ENCODE measurements at regions not wholly inside any gene's neighbourhood (a gene's known extent, or its start where the extent isn't known, plus 50 kb on each side); places are given as distances from the start of the nearest gene placed in this dataset.

GRCh38 chr1:170231662-170232061 lies 85.9 kb downstream of the NTMT2 start:
- no peak for TF ChIP-seq POLR2A (IDR thresholded peaks at IDR 0.05)
- TF ChIP-seq, protein P1, sequence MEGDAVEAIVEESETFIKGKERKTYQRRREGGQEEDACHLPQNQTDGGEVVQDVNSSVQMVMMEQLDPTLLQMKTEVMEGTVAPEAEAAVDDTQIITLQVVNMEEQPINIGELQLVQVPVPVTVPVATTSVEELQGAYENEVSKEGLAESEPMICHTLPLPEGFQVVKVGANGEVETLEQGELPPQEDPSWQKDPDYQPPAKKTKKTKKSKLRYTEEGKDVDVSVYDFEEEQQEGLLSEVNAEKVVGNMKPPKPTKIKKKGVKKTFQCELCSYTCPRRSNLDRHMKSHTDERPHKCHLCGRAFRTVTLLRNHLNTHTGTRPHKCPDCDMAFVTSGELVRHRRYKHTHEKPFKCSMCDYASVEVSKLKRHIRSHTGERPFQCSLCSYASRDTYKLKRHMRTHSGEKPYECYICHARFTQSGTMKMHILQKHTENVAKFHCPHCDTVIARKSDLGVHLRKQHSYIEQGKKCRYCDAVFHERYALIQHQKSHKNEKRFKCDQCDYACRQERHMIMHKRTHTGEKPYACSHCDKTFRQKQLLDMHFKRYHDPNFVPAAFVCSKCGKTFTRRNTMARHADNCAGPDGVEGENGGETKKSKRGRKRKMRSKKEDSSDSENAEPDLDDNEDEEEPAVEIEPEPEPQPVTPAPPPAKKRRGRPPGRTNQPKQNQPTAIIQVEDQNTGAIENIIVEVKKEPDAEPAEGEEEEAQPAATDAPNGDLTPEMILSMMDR (IDR thresholded peaks at IDR 0.05), result no peak
- no peak for TF ChIP-seq EP300 (IDR thresholded peaks at IDR 0.05)
